A549 (cell line): ENCODE measurements at regions not wholly inside any gene's neighbourhood (a gene's known extent, or its start where the extent isn't known, plus 50 kb on each side); places are given as distances from the start of the nearest gene placed in this dataset.

Source experiments
- BHLHE40 ChIP-seq: IDR thresholded peaks from 2 replicates; pipeline ENCODE4 v1.6.1; 2012; ENCODE audit warnings: low read depth, low read length, inconsistent platforms
- CHD2 ChIP-seq: fragments of 150-350 bp; IDR thresholded peaks from 2 replicates; pipeline ENCODE4 v1.6.1; 2014; ENCODE audit warnings: low read length; ENCODE audit not compliant: partially characterized antibody
- EP300 ChIP-seq, 2 experiments: fragments of >200 bp; sonication (Bioruptor Twin); formaldehyde crosslinking; IDR thresholded peaks; 2 replicates in 1 of 2; 3 replicates in 1 of 2; pipeline ENCODE4 v1.6.1; 2016 to 2017
- POLR2A ChIP-seq: IDR thresholded peaks from 2 replicates; pipeline ENCODE4 v1.6.1; 2012; ENCODE audit warnings: mild to moderate bottlenecking, low read length
- TF ChIP-seq, protein P1 (sequence below): fragments of >200 bp; sonication (Bioruptor Twin); formaldehyde crosslinking; IDR thresholded peaks from 3 replicates; pipeline ENCODE4 v1.5.1; 2016
- TF ChIP-seq, protein P2 (sequence below): IDR thresholded peaks from 2 replicates; pipeline ENCODE4 v1.6.1; 2012
- TF ChIP-seq, protein P3 (sequence below): fragments of 450-650 bp; IDR thresholded peaks from 2 replicates; pipeline ENCODE4 v1.6.1; 2014; ENCODE audit warnings: antibody characterized with exemption

DNA sequence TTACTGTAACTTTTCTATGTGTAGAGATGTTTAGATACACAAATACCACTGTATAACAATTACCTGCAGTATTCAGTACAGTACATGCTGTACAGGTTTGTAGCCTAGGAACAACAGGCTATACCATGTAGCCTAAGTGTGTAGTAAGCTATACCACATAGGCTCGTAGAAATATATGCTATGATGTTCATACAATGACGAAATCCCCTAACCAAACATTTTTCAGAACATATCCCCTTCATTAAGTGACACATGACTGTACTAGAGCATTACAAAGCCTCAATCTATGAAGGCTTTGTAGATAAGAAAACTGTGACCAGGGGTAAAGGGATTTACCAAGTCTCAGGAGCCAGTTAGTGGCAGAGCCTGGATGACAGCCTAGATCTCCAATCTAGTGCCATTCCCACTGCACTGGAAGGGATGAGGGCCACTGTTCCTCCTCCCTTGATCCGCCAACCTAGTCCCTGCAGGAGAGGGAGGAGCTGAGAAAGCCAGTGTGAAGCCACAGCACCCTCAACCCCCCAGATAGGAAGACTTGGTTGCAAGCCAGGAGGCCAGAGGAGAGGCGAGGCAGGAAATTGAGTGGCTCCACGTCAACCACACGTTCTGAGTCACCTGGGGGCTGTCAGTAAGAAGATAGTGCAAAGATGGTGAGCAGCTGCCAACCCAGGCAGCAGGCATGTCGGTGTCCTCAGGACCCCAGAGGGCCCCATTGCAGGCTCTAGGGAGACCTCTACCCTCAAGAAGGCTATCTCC is 227.7 kb downstream of the BCOR start:
- TF ChIP-seq, protein P1, sequence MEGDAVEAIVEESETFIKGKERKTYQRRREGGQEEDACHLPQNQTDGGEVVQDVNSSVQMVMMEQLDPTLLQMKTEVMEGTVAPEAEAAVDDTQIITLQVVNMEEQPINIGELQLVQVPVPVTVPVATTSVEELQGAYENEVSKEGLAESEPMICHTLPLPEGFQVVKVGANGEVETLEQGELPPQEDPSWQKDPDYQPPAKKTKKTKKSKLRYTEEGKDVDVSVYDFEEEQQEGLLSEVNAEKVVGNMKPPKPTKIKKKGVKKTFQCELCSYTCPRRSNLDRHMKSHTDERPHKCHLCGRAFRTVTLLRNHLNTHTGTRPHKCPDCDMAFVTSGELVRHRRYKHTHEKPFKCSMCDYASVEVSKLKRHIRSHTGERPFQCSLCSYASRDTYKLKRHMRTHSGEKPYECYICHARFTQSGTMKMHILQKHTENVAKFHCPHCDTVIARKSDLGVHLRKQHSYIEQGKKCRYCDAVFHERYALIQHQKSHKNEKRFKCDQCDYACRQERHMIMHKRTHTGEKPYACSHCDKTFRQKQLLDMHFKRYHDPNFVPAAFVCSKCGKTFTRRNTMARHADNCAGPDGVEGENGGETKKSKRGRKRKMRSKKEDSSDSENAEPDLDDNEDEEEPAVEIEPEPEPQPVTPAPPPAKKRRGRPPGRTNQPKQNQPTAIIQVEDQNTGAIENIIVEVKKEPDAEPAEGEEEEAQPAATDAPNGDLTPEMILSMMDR = no peak
- TF ChIP-seq BHLHE40 (no peak), EP300 (IDR thresholded peaks at IDR 0.05) (no peak), CHD2 (no peak), POLR2A (no peak)
- TF ChIP-seq, protein P2, sequence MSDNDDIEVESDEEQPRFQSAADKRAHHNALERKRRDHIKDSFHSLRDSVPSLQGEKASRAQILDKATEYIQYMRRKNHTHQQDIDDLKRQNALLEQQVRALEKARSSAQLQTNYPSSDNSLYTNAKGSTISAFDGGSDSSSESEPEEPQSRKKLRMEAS = no peak
- TF ChIP-seq, protein P3, sequence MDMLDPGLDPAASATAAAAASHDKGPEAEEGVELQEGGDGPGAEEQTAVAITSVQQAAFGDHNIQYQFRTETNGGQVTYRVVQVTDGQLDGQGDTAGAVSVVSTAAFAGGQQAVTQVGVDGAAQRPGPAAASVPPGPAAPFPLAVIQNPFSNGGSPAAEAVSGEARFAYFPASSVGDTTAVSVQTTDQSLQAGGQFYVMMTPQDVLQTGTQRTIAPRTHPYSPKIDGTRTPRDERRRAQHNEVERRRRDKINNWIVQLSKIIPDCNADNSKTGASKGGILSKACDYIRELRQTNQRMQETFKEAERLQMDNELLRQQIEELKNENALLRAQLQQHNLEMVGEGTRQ = no peak
